HAP-1 (cell line): ENCODE measurements at regions not wholly inside any gene's neighbourhood (a gene's known extent, or its start where the extent isn't known, plus 50 kb on each side); places are given as distances from the start of the nearest gene placed in this dataset.
"Not testable (repeated sequence)": the region's sequence is repeated elsewhere in the genome, so short reads cannot be mapped to it uniquely, and the experiment has no call there.

ENCODE experiments used
- DNase-seq, 2 experiments: peaks; one replicate each; pipeline ENCODE4 v3.0.0-alpha.2; 2016 to 2020; ENCODE audit warnings: low spot score in 2 of 2
- H3K27me3 ChIP-seq: fragments of 250-450 bp; sonication (Bioruptor Pico); 2 replicates; pipeline ENCODE4 v1.5.1; 2020; ENCODE audit warnings: low read depth, mild to moderate bottlenecking, moderate library complexity
- H3K36me3 ChIP-seq: fragments of 250-450 bp; sonication (Bioruptor Pico); replicated peaks from 2 replicates; pipeline ENCODE4 v1.5.1; 2020; ENCODE audit warnings: mild to moderate bottlenecking
- H3K4me1 ChIP-seq: fragments of 250-450 bp; sonication (Bioruptor Pico); 2 replicates; pipeline ENCODE4 v1.5.1; 2020; ENCODE audit warnings: mild to moderate bottlenecking
- H3K4me3 ChIP-seq: fragments of 250-450 bp; sonication (Bioruptor Pico); 2 replicates; pipeline ENCODE4 v1.5.1; 2020; ENCODE audit warnings: mild to moderate bottlenecking, moderate library complexity
- H3K9me3 ChIP-seq: fragments of 250-450 bp; sonication (Bioruptor Pico); 2 replicates; pipeline ENCODE4 v1.5.1; 2020; ENCODE audit warnings: mild to moderate bottlenecking, moderate library complexity
- in situ Hi-C: fragments of 300-500 bp; cut with MboI; formaldehyde crosslinking; loops from 3 replicates; pipeline ENCODE4 v1.14.3; 2020; ENCODE audit warnings: low sequenced_read_pairs, inconsistent platforms, mixed read lengths

DNA sequence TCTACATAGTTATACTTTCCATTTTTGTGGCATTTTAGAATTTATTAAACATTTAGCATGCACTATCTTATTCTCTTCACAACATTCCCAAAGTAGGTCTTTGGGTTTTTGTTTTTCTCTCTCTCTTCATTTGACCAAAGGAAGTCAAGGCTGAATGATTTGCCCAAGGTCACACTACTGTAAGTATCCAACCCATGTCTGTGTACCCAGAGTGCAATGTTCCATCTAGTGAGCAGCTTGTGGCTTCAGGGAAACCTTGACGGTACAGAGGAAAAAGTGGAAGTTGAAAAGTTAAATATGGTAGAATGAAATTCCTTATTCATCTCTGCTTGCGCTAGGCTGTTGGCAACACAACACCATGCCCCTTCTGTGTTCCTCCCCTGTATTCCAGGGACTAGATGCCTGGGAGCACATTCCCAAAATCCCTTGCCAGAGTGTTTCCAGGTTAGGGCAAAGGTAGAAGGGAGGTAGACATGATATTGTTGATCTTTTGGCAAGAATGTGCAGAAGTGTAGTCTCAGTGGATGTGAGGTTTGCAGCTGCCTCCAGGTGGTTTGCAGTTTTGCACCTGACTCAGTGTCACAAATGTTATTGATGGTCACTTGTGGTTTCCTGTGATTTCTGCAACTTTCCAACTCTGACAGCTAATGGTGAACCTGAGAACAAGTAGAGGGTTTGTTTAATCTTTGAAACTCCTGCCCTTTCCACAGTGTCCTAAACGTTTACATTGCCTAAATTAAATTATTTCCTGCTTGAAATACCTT, 196.7 kb downstream of the RMST start:
- H3K9me3 ChIP-seq = no peaks in the 10 kb centered on the region
- no peak for DNase-seq
- no peaks in the 10 kb centered on the region for H3K36me3 ChIP-seq
- H3K4me3 ChIP-seq = no peak overlapping the region
- no peaks in the 10 kb centered on the region for H3K27me3 ChIP-seq
- in situ Hi-C loops = no loop called here
- no peaks in the 10 kb centered on the region for H3K4me1 ChIP-seq

DNA sequence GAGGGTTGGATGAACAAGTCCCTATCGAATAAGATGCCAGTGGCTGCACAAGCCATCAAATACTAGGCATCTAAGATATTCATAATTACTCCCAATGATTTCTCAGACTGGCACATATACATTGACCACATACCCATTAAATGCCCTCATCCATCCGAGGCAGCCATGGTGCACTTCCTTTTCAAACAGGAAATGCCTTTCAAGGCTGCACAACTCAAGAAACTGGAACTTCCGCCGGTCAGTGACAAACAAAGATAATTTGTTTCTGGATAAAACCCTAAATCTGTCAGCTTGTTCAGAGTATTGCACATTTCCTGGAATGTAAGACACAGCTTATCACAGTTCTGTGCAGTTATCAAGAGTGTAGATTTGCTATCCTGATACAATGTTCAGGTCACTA, 203.7 kb downstream of the RMST start:
- in situ Hi-C loops = no loop called here

DNA sequence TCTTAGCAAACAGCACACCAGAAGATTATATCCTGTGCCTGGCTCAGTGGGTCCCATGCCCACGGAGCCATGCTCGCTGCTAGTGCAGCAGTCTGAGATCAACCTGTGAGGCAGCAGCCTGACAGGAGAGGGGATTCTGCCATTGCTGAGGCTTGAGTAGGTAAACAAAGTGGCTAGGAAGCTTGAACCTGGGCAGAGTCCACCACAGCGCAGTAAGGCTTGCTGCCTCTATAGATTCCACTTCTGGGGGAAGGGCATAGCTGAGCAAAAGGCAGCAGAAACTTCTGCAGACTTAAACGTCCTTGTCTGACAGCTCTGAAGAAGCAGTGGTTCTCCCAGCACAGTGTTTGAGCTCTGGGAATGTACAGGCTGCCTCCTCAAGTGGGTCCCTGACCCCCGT, 210.3 kb downstream of the RMST start:
- no peaks in the 10 kb centered on the region for H3K27me3 ChIP-seq
- H3K4me3 ChIP-seq = no peak overlapping the region
- H3K9me3 ChIP-seq = no peaks in the 10 kb centered on the region
- in situ Hi-C loops = no loop called here
- no peaks in the 10 kb centered on the region for H3K36me3 ChIP-seq
- no peaks in the 10 kb centered on the region for H3K4me1 ChIP-seq
- DNase-seq = no peak

More for the DNA sequence above, 203.7 kb downstream of the RMST start:
- Histone ChIP-seq H3K4me3 (no peak overlapping the region), H3K36me3 (no peaks in the 10 kb centered on the region), H3K27me3 (no peaks in the 10 kb centered on the region), H3K4me1 (no peaks in the 10 kb centered on the region), H3K9me3 (no peaks in the 10 kb centered on the region)
- no peak for DNase-seq

DNA sequence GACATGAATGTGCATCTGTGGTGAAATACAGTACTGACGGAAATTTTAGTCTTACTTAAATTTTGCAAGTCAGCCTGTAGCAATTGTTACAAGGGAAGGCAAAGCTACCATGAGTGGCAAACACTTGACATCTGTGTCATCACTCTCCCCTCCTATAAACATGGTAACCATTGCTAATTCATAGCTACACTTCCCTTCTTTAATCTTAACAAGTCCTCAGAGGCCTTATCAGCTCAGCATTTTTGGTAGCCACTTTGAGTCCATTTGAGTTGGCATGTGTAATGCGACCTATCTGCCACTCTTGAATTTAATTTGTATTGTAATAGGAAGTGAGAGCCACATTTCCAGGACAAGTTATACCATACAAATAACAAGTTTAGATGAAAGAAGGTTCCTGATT, 218.1 kb downstream of the RMST start:
- H3K4me3 ChIP-seq = no peak overlapping the region
- no peaks in the 10 kb centered on the region for H3K9me3 ChIP-seq
- in situ Hi-C loops = no loop called here
- no peaks in the 10 kb centered on the region; the same call in 1 of the 2 replicates for H3K27me3 ChIP-seq
- H3K4me1 ChIP-seq = no peaks in the 10 kb centered on the region
- no peaks in the 10 kb centered on the region for H3K36me3 ChIP-seq
- DNase-seq = no peak

DNA sequence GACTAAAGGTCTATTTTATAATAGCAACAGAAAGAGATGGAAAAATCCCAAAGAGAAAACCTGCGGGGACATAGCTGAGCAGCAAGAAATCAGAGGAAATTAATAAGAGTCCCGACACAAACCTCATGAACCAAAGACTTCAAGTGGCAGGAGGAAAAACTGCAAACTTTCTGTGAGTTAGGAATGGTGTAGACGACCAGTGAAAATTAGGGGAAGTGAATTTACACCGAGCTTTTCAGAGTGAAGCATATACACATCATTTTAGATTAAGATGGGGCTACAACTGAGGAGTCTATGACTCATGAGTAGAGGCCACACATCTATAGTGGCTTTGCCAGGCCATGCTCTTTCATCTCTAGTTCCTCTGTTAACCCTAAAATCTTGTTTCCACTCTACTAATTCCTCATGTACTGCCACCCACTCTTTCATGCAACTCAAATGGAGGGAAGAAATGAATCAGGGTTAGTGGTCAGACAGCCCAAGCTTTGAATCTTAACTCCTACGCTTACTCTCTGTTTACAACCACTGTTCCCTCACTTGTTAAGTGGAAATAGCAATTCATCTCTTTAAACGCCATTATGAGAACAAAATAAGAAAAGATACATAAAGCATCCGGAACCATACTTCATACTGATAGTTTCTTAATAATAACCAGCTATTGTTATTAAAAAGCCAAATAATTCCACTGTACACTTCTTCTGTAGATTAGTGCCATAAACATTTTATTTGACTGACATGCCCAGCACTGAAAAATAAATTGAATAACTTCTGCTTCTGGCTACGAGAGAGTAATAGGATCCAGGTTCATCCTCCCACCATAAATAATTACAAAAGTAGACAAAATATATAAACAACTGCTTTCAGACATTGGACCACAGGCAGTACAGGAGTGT, 219.3 kb downstream of the RMST start:
- in situ Hi-C loops = no loop called here
- no peak overlapping the region for H3K4me3 ChIP-seq
- H3K9me3 ChIP-seq = no peaks in the 10 kb centered on the region
- no peaks in the 10 kb centered on the region for H3K4me1 ChIP-seq
- no peaks in the 10 kb centered on the region for H3K36me3 ChIP-seq
- no peaks in the 10 kb centered on the region; the same call in 1 of the 2 replicates for H3K27me3 ChIP-seq
- DNase-seq = no peak

DNA sequence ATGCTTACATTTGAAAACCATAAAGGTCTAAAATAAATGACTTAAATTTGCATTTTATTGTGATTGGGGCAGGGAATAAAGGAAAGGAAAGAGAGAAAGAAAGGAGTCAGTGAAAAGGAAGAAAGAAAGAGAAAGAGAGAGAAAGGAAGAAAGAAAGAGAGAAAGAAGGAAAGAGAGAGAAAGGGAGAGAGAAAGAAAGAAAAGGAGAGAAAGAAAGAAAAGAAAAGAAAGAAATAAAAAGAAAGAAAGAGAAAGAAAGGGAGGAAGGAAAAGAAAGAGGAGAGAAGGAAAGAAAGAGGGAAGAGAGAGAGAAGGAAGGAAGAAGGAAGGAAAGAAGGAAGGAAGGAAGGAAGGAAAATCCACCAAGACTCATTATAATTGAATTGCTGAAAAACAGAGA, 222.8 kb downstream of the RMST start:
- H3K36me3 ChIP-seq = no peaks in the 10 kb centered on the region
- no peaks in the 10 kb centered on the region for H3K9me3 ChIP-seq
- DNase-seq = no peak
- H3K4me1 ChIP-seq = no peaks in the 10 kb centered on the region
- H3K27me3 ChIP-seq = no peaks in the 10 kb centered on the region; the same call in 1 of the 2 replicates
- in situ Hi-C loops = no loop called here
- H3K4me3 ChIP-seq = no peak overlapping the region

DNA sequence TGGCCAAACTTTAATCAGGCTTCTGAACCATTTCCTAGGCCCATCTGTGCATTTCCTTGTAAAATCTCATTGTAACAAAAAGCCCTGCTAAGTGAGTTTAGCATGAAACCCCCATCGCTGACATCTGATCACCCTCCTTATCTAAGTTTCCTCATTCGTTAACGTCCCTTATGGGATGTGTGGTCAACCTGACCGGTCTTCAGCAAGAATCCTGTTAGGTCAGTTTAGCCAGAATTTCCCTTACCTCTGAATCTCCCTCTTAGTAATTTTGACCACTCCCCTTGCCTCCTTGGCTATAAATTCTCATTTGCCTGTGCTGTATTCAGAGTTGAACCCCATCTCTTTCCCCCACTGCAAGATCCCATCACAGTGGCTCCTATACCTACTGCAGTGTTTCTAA, 239.3 kb downstream of the RMST start:
- DNase-seq = no peak
- Histone ChIP-seq H3K9me3 (no peaks in the 10 kb centered on the region), H3K36me3 (no peaks in the 10 kb centered on the region), H3K4me1 (no peaks in the 10 kb centered on the region), H3K27me3 (no peaks in the 10 kb centered on the region), H3K4me3 (no peak overlapping the region)
- in situ Hi-C loops = no loop called here

DNA sequence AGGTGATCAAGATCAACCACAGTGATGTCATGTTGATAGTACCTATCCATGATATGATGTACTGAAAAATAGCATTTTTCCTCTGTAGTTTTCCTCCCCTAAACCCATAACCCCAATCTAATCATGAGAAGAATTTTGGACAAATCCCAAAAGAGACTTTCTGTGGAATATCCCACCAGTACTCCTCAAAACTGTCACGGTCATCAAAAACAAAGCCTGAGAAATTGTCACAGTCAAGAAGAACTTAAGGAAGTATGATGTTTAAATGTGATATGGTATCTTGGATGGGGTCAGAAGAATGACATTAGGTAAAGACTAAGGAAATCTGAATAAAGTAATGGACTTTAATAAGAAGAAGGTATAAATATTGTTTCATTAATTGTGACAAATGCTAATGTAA, 248.8 kb downstream of the RMST start:
- Histone ChIP-seq H3K4me1 (peaks cover 10% of the 10 kb centered on the region), H3K4me3 (no peak overlapping the region), H3K36me3 (no peaks in the 10 kb centered on the region), H3K9me3 (no peaks in the 10 kb centered on the region), H3K27me3 (no peaks in the 10 kb centered on the region)
- in situ Hi-C loops = no loop called here
- DNase-seq = no peak

DNA sequence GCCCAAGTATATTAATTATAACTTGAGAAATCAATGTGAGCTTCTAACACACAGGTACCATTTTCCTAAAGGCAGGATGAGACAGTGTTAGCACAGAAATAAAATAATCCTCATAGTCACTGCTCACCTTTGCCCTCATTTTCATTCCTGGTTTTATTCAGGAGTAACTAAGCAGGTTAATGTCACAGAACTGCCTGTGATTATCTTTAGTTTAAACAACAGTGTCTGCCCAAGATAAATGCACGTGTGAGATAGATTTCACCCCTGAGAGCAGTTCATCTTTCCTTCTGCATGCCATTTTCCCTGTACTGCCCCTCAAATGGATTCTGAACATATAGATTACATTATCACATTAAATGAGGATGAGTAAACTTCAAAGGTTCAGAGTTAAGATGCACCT, 250.7 kb downstream of the RMST start:
- in situ Hi-C loops = no loop called here
- Histone ChIP-seq H3K4me3 (no peak overlapping the region), H3K36me3 (no peaks in the 10 kb centered on the region)

DNA sequence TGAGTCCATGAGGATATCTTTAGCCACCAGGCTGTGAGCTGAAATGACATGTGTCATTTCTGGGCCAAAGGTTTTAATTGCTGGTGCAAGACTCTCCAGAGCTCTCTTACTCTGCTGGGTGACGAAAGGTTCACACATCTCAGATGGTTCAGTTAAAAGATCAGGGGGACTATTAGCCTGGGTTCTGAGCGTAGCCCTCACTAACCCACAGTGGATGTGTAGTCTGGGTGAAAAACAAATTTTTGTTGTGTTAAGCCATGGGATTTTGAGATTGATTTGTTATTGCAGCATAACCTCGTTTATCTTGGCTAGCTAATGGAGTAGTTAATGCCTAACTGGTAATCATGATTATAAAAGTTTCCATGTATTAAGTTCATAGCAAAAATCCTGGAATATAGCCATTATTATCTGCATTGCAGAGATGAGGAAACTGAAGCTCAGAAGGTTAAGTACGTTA, 251.5 kb downstream of the RMST start:
- Histone ChIP-seq H3K4me1 (peaks cover 10% of the 10 kb centered on the region), H3K4me3 (no peak overlapping the region), H3K36me3 (no peaks in the 10 kb centered on the region), H3K9me3 (no peaks in the 10 kb centered on the region), H3K27me3 (no peaks in the 10 kb centered on the region)
- in situ Hi-C loops = no loop called here
- DNase-seq = no peak

More for the DNA sequence above, 250.7 kb downstream of the RMST start:
- Histone ChIP-seq H3K27me3 (no peaks in the 10 kb centered on the region), H3K4me1 (peaks cover 10% of the 10 kb centered on the region), H3K9me3 (no peaks in the 10 kb centered on the region)
- DNase-seq = no peak

DNA sequence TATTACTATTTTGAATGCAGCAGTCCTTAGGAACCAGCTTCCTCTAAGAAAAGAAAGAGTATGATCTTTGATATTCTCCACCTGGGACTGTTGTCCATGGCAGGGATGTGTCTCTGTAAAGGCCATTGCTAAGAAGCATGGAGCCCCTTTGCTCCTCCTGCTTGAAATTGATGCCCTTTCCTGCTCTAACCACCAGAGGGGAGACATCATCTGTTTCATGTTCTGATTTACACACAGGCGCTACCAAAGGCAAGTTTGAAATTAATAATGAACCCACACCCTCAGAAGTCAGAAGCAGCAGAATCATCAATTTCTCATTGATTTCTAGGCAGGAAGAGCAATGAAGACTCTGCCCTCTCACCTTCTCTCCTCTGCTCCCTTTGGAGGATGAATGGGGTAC, 253.8 kb downstream of the RMST start:
- DNase-seq = peak in 1 of 2 experiments; percentile 8
- Histone ChIP-seq H3K36me3 (no peaks in the 10 kb centered on the region), H3K9me3 (no peaks in the 10 kb centered on the region), H3K27me3 (no peaks in the 10 kb centered on the region), H3K4me3 (no peak overlapping the region), H3K4me1 (peaks cover 10% of the 10 kb centered on the region)
- in situ Hi-C loops = no loop called here

DNA sequence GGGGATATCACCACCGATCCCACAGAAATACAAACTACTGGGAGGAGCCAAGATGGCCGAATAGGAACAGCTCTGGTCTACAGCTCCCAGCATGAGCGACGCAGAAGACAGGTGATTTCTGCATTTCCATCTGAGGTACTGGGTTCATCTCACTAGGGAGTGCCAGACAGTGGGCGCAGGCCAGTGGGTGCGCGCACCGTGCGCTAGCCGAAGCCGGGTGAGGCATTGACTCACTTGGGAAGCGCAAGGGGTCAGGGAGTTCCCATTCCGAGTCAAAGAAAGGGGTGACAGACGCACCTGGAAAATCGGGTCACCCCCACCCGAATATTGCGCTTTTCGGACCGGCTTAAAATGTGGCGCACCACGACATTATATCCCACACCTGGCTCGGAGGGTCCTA, 261.2 kb downstream of the RMST start:
- DNase-seq, H3K27me3 ChIP-seq, H3K4me3 ChIP-seq, H3K9me3 ChIP-seq, in situ Hi-C loops, H3K36me3 ChIP-seq, H3K4me1 ChIP-seq: not testable (repeated sequence)

DNA sequence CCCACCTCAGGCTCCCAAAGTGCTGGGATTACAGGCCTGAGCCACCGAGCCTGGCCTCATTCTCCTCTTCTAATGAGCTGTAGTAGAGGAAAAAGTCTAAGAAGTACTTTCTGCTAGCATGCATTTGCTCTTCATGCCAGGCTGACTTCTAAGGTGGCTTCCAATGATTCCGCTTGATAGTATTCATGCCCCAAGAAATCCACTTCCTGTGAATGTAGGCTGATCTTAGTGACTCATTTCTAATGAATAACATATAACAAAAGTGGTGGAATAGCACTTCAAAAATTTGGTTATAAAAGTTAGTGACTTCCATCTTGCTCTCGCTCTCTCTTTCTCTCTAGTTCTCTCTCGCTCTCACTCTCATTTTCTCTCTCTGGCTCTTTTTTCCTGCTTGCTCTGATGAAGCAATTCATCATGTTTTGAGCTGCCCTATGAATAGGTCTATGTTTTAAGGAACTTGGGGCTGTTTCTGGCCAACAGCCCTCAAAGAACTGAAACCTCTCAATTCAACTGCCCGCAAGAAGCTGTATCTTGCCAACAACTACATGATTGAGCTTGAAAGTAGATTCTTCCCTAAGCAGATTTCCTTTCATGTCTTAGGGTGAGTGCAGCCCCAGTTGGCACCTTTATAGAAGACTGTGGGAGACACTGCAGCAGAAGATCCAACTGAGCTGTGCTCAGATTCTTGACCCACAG, 282.9 kb downstream of the RMST start:
- no peak for DNase-seq
- H3K27me3 ChIP-seq = no peaks in the 10 kb centered on the region
- no peaks in the 10 kb centered on the region for H3K9me3 ChIP-seq
- no peaks in the 10 kb centered on the region for H3K36me3 ChIP-seq
- H3K4me1 ChIP-seq = no peaks in the 10 kb centered on the region
- no peak overlapping the region for H3K4me3 ChIP-seq
- in situ Hi-C loops = no loop called here

DNA sequence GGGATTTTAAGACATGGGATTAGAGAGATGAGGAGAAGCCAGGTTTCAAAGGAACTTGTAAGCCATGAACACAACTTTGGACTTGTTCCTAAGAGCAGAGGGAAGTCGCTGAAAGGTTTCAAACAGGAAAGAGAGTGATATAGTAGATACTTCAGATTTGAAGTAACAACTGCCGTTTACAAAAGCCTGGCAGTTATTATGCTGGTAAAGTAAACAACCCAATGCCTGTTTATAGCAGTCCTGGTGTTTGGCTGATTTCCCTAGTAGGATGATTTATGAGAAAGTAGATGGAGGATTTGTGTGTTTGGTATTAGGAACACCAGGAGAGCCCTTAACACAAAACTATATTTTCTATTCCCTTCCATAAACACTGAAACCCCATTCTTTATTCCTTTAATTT, 285.7 kb downstream of the RMST start:
- no peak overlapping the region for H3K4me3 ChIP-seq
- H3K4me1 ChIP-seq = no peaks in the 10 kb centered on the region
- in situ Hi-C loops = no loop called here
- no peaks in the 10 kb centered on the region for H3K9me3 ChIP-seq
- no peak for DNase-seq
- no peaks in the 10 kb centered on the region for H3K27me3 ChIP-seq
- no peaks in the 10 kb centered on the region for H3K36me3 ChIP-seq
